Lower leg skin (tissue), 3 donors: ENCODE measurements at regions not wholly inside any gene's neighbourhood (a gene's known extent, or its start where the extent isn't known, plus 50 kb on each side); places are given as distances from the start of the nearest gene placed in this dataset.

ENCODE experiments used
- POLR2A ChIP-seq, 2 donors: fragments of 450-650 bp; IDR thresholded peaks; one replicate each; pipeline ENCODE4 v1.6.1; 2016 to 2017; ENCODE audit warnings: antibody characterized with exemption in 2 of 2, mild to moderate bottlenecking in 1 of 2, moderate library complexity in 1 of 2
- TF ChIP-seq, protein P1 (sequence below), 3 donors: fragments of 450-650 bp; IDR thresholded peaks; one replicate each; pipeline ENCODE4 v1.5.1; 2016; ENCODE audit warnings: antibody characterized with exemption in 3 of 3, mild to moderate bottlenecking in 3 of 3, moderate library complexity in 2 of 3

DNA sequence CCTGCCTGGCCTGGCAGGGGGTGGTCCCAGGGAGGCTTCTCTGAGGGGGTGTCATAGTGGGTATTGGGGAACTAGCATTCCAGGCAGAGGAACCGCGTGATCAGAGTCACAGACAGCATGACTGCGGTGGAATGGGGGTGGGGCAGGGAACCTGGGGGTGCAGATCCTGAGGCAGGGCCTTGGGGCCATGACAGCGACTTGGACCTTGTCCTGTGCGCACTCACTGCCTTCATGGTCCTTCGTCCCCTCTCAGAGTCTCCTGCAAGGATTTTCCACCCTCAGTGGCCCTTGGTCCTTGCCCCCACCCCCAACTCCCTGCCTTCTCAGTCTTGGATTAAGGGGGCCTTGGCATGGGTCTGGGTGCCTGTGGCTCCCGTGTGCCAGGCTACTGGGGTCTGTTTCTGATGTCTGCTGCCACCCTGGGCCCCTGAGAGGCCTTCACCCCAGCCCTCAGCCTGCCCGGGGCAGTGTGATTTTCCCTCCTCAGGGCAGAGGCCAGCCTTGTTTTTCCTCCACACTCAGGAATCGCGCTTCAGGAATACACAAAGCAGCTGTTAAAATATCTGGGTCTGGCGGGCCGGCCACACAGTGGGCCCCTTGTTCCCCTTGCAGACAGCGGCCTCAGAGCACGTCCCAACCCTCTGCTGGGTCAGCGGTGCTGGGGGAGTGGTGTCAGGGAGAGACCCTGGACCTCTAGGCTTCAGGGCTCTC, 51.6 kb downstream of the GLI2 start:
- TF ChIP-seq, protein P1, sequence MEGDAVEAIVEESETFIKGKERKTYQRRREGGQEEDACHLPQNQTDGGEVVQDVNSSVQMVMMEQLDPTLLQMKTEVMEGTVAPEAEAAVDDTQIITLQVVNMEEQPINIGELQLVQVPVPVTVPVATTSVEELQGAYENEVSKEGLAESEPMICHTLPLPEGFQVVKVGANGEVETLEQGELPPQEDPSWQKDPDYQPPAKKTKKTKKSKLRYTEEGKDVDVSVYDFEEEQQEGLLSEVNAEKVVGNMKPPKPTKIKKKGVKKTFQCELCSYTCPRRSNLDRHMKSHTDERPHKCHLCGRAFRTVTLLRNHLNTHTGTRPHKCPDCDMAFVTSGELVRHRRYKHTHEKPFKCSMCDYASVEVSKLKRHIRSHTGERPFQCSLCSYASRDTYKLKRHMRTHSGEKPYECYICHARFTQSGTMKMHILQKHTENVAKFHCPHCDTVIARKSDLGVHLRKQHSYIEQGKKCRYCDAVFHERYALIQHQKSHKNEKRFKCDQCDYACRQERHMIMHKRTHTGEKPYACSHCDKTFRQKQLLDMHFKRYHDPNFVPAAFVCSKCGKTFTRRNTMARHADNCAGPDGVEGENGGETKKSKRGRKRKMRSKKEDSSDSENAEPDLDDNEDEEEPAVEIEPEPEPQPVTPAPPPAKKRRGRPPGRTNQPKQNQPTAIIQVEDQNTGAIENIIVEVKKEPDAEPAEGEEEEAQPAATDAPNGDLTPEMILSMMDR (IDR thresholded peaks at IDR 0.05), result no peak
- no peak for TF ChIP-seq POLR2A (IDR thresholded peaks at IDR 0.05)
